GM19452 (cell line): ENCODE measurements at regions not wholly inside any gene's neighbourhood (a gene's known extent, or its start where the extent isn't known, plus 50 kb on each side); places are given as distances from the start of the nearest gene placed in this dataset.
"Not testable (repeated sequence)": the region's sequence is repeated elsewhere in the genome, so short reads cannot be mapped to it uniquely, and the experiment has no call there.

Experiments
- ATAC-seq: cut with Tn5 transposase; IDR thresholded peaks from one replicate; pipeline ENCODE4 v1.9.1; 2021; ENCODE audit not compliant: unreplicated experiment

DNA sequence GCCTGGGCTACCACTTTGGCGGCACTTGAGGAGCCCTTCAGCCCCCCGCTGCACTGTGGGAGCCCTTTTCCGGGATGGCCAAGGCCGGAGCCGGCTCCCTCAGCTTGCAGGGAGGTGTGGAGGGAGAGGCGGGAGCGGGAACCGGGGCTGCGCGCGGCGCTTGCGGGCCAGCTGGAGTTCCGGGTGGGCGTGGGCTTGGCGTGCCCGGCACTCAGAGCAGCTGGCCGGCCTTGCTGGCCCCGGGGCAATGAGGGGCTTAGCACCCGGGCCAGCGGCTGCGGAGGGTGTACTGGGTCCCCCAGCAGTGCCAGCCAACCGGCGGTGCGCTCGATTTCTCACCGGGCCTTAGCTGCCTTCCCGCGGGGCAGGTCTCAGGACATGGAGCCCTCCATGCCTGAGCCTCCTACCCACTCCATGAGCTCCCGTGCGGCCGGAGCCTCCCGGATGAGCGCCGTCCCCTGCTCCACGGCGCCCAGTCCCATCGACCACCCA is 1602.9 kb upstream of the PCDH7 start:
- not testable (repeated sequence) for ATAC-seq

- ATAC-seq, result no peak
These were observed 1598.6 kb upstream of the PCDH7 start for GRCh38 chr4:29121586-29121985.

DNA sequence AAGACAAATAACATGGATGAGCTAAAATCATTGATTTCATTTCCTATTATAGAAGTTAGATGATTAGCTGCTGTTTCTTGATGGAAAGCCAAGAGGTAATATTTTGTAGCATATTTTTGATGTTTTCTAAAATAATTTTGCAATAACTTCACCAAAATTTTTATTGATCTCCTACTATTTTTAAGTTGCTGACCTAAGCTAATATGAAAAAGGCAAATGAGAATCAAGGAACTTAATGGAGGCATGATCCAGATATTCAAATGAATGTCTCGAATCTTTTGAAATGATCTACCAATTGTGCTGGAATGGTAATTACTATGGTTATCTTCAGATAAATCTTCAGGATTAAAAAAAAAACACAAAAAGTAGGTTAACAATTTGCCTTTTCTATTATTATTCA is 1591.4 kb upstream of the PCDH7 start:
- ATAC-seq, result no peak

DNA sequence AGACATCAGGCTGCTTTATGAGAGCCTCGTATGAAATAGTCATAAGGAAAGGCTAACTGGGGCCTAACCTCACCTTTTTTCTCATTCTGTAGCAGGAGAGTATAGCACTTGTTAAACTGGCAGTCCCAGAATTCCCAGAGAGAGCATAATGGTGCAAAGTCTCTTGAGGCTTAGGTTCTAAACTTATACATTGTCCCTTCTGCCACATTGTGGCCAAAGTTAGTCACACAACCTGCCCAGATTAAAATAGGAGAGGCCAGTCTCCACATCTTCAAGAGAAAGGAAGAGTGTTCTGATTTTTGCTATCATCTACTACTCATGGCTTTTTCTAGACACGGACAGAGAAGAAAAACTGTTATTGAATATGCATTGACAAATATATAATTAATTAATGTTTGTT is 1588.9 kb upstream of the PCDH7 start:
- ATAC-seq, result no peak

DNA sequence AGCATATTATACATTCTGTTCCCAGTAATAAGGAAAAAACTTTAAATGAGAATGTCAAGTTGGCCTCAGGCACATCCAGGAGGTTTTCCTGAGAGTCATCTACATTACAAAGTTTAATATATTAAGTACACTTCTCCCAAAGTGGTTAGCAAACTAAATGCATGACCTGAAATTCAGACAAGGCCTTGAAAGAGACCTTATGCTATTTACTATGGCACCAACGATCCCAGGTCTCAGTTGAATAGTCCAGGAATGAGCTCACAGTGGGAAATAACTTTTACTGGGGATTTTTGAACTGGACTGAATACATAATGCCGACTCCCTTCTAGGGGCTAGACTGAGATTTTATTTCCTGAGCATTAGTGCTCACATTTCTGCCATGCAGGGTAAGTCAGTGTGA is 1577.5 kb upstream of the PCDH7 start:
- ATAC-seq, result no peak

- ATAC-seq, result no peak
These were observed 1568.6 kb upstream of the PCDH7 start for GRCh38 chr4:29151584-29151983.

DNA sequence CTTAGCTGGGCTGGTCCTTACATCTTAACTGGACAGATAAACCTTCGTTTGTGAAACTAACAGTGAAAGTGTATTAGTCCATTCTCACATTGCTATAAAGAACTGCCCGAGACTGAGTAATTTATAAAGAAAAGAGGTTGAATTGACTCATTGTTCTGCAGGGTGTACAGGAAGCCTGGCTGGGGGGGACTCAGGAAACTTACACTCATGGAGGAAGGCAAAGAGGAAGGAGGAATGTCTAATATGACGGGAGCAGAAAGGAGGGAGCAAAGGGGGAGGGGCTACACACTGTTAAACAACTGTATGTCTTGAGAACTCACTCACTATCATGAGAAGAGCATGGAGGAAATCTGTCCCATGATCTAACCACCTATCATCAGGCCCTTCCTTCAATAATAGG is 1566.5 kb upstream of the PCDH7 start:
- ATAC-seq, result no peak

DNA sequence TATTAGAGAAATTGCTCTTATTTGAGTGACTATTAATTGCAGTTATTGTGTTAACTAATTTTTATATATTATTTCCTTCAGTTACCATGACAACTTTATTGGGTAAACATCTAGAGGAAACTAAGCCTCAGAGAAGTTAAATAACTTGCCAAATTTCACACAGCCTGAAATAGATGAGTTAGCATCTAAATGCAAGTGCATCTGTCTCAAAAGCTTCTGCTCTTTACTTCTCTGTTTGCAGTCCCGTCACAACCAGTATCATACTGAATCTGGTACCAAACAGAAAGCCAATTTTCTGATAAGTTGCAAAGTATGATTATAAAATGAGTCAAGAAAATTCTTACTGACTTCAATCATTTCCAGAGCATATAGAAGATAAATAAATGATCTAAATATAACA is 1544.9 kb upstream of the PCDH7 start:
- no peak for ATAC-seq

GRCh38 chr4:29199025-29199424 is 1521.1 kb upstream of the PCDH7 start:
- ATAC-seq, result no peak

DNA sequence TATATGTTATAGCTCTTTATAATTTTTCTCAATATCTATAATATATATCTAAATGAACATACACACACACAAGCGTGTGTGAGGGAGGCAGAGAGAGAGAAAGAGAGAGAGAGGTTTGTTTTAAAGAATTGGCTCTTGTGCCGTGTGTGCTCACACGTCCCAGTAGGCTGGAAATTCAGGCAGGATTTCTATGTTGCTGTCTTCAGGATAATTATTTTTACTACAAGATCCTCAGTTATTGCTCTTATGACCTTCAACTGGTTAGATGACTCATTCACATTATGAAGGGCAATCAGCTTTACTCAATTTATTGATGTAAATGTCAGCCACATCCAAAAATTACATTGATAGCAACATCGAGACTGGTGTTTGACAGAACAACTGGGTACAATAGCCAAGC is 1520.7 kb upstream of the PCDH7 start:
- no peak for ATAC-seq

DNA sequence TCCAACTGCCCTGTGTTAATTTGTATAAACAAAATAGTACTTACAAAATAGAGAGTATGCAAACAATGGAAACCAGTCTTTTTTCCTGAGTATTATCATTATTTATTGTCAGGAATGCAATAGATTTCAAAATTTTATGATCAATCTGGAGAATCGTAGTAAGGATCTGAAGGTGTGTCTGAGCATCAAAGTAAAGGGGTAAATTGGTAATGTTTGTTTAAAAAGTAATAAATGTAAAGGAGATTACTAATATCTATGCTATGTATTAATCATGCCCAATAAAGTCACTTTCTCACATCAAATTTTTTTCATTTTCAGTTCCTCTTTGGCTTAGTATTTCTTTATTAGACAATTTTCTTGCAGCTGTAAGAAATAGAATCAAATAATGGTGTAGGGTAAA is 1507.1 kb upstream of the PCDH7 start:
- no peak for ATAC-seq

DNA sequence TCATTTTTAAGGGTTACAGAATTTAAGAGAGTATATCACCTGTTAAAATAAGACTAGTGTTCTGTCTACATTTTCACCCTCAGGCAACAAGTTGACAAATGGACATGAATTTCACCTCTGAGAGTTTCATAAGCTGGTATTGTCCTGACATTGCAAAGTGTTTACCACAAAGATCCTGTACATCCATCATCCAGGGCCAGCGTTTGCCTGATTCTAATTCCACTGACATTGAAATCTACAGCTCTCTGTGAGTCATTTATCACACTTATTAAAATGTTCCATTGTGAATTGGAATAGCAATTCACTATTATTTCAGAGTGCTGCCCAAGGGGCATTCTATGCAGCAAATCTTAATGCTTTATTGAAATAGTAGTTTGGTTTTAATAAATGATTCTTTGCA is 1499.4 kb upstream of the PCDH7 start:
- ATAC-seq, result no peak

- no peak for ATAC-seq
These were observed 1495.3 kb upstream of the PCDH7 start for GRCh38 chr4:29224911-29225310.

DNA sequence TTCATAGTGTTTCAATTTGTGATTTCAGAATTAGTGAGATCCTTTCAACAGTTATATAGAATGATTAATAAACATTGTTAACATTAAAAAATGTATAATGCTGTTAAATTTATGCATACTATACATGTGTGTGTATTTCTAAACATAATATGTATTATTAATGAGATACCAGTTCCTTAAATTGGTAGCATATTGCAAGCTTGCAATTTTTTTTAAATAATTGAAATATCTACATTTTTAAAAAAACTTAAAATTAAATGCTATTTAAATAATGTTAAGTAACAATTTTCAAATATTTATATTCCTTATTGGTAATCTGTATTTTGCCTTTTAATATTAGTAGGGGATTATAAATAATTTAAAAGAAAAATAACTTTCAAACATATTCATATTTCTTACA is 1479.5 kb upstream of the PCDH7 start:
- ATAC-seq, result no peak

DNA sequence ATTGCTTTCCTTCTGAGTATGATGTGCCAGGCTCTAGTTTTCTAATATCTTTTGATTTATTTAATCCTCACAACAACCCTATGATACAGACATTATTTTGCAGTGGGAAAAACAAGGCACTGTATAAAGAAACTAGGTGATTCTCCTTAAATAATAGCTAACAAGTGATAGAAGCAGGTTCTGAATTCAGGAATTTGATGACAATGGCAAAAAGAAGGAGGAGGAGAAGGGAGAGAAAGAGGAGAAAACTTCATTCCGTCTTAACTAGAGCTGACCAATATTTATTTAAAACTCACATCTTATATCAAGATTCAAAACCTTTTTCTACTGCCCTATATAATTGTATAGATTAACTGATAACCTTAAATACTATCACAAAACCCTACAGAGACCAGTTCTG is 1477.1 kb upstream of the PCDH7 start:
- ATAC-seq, result no peak

DNA sequence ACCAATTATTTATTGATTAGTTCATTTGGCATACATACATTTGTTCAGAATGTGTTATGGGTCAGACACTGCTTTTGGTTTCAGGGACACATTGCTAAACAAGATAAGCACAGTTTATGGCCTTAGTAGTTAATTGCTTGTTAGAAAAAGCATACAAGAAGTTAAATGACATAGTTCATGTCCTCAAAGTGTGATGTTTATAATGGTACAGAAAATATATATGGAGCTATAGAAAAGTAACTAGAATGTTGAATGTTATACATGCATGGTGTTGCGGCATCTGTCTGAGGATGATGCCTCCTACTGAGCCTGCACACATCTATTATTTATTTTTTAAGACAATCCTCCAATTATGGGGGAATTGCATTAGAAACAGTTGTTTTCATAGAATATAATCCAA is 1476.3 kb upstream of the PCDH7 start:
- ATAC-seq, result no peak

DNA sequence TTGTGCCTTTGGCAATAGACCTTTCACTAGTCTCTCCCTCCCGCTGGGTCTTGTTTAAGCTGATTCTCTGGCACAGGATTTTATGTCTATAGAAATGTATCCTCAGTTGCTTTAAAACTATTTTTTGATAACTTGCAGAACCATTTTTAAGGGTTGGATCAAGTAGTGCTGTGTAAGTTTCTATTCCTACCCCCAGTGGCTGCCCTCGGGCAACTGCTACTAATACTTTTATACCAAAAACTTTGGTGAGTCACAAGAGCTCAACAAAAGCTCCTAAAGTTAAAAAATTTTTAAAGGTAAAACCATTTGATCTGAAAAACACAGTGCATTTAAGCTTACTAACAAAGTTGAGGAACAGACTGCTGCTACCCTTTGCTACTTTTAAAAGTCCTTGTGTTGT is 1460.6 kb upstream of the PCDH7 start:
- ATAC-seq, result no peak

- ATAC-seq, result no peak
These were observed 1457.2 kb upstream of the PCDH7 start for GRCh38 chr4:29262986-29263385.

- no peak for ATAC-seq
These were observed 1444.0 kb upstream of the PCDH7 start for GRCh38 chr4:29276150-29276549.

DNA sequence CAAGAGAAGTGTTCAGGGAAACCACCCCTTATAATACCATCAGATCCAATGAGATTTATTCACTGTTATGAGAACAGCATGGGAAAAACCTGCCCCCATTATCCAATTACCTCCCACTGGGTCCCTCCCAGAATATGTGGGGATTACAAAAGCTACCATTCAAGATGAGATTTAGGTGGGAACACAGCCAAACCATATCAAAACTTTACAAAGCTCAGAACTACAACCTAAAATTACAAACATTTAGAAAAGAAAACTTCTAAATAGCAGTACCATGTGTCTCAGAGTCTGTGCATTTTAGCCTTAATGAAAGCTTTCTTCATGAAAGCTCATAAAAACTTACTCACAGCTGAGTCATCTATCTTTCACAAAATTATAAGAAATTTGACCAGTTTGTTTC is 1442.8 kb upstream of the PCDH7 start:
- no peak for ATAC-seq

GRCh38 chr4:29278585-29278984 is 1441.6 kb upstream of the PCDH7 start:
- no peak for ATAC-seq

DNA sequence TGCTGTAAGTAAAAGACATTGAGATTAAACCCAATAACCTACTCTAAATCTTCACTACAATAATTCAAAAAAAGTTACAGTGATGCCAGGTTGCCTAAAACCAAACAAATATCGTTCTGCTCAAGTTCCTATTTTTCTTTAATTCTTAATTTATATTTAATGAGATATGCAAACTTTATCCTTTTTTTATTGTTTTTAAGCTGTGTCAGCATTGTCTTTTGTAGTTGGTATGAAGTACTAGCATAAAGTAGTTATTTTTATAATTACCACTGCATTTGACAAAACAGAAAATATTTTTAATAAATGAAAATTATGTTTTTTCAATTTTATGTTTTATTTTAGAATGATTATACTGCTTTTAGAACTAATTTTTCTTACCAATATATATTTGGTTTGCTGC is 1431.1 kb upstream of the PCDH7 start:
- ATAC-seq, result no peak

- ATAC-seq, result no peak
These were observed 1424.9 kb upstream of the PCDH7 start for GRCh38 chr4:29295280-29295679.

DNA sequence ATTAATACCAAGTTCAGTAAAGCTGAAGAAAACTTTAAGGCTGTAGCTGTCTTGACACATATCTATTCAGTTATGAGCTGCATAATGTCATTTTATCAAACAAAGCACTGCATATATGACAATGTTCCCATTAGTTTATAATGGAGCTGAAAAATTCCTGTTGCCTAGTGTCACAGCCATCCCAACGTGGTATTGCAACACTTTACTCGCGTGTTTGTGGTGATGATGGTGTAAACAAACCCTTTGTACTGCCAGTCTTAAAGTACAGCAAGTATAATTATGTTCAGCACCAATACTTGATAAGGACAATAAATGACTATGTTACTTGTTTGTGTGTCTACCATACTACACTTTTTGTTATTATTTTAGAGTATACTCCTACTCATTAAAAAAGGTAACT is 1415.6 kb upstream of the PCDH7 start:
- no peak for ATAC-seq
